ENCODE measurements at regions not wholly inside any gene's neighbourhood (a gene's known extent, or its start where the extent isn't known, plus 50 kb on each side); places are given as distances from the start of the nearest gene placed in this dataset.

DNA sequence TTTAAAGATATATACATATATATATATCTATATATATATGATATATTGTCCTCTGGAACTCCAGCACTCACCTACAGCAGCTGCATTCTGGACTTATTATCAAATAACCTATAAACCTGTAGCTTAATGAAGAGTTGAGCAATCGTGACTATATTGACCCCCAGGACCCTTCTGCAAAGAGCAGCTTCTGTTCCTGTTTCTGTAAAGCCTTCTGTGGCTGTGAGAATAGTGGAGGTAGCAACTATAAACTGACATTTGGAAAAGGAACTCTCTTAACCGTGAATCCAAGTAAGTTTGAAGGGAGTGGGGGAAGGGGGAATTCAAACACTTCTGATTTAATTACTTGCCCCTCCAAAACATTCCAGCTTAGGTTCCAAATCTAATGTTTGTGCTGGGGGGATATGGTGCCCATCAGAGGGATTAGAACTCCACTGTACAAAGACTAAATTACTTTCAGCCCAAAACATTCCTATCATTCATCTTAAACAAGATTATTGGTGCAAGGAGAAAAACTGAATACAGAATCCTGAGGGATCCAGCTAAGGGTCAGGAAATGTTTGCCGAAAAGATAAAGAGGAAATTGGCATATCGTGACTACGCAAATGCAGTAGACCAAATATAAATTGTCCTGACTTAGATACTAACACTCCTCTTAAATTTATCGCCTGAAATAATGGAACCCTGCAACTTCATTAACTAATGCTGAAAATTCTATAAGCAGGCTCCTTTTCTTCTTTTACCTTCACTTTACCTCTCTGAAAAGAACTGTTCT lies 106.1 kb downstream of the DAD1 start (continued):
- TF ChIP-seq, protein P1, sequence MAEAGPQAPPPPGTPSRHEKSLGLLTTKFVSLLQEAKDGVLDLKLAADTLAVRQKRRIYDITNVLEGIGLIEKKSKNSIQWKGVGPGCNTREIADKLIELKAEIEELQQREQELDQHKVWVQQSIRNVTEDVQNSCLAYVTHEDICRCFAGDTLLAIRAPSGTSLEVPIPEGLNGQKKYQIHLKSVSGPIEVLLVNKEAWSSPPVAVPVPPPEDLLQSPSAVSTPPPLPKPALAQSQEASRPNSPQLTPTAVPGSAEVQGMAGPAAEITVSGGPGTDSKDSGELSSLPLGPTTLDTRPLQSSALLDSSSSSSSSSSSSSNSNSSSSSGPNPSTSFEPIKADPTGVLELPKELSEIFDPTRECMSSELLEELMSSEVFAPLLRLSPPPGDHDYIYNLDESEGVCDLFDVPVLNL (IDR thresholded peaks at IDR 0.05; ENCODE audit: low read depth, low read length) = no peak
- TF ChIP-seq, protein P2, sequence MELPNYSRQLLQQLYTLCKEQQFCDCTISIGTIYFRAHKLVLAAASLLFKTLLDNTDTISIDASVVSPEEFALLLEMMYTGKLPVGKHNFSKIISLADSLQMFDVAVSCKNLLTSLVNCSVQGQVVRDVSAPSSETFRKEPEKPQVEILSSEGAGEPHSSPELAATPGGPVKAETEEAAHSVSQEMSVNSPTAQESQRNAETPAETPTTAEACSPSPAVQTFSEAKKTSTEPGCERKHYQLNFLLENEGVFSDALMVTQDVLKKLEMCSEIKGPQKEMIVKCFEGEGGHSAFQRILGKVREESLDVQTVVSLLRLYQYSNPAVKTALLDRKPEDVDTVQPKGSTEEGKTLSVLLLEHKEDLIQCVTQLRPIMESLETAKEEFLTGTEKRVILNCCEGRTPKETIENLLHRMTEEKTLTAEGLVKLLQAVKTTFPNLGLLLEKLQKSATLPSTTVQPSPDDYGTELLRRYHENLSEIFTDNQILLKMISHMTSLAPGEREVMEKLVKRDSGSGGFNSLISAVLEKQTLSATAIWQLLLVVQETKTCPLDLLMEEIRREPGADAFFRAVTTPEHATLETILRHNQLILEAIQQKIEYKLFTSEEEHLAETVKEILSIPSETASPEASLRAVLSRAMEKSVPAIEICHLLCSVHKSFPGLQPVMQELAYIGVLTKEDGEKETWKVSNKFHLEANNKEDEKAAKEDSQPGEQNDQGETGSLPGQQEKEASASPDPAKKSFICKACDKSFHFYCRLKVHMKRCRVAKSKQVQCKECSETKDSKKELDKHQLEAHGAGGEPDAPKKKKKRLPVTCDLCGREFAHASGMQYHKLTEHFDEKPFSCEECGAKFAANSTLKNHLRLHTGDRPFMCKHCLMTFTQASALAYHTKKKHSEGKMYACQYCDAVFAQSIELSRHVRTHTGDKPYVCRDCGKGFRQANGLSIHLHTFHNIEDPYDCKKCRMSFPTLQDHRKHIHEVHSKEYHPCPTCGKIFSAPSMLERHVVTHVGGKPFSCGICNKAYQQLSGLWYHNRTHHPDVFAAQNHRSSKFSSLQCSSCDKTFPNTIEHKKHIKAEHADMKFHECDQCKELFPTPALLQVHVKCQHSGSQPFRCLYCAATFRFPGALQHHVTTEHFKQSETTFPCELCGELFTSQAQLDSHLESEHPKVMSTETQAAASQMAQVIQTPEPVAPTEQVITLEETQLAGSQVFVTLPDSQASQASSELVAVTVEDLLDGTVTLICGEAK (IDR thresholded peaks at IDR 0.05; ENCODE audit: borderline replicate concordance) = 0 out of 2 replicates have a peak, but pooled peaks have one; percentile 17
- TF ChIP-seq HDAC6 (IDR thresholded peaks at IDR 0.05; ENCODE audit: unreplicated experiment) (no peak), PAX8 (IDR thresholded peaks at IDR 0.05) (no peak), ZSCAN29 (IDR thresholded peaks at IDR 0.05) (0 out of 2 replicates have a peak, but pooled peaks have one; percentile 18), RB1 (IDR thresholded peaks at IDR 0.05; ENCODE audit: borderline replicate concordance) (no peak), CHD1 (IDR thresholded peaks at IDR 0.05; ENCODE audit: low read depth, low read length) (0 out of 2 replicates have a peak, but pooled peaks have one; percentile 59), ETV6 (conservative IDR thresholded peaks at IDR 0.05 in 1 of 2, IDR thresholded peaks at IDR 0.05 in 1 of 2; ENCODE audit: borderline replicate concordance in 1 of 2, low read depth in 1 of 2) (no peak), SMAD5 (IDR thresholded peaks at IDR 0.05; ENCODE audit: low read depth) (peak; percentile 19; the same call in 1 of the 2 replicates), MTA2 (IDR thresholded peaks at IDR 0.05; ENCODE audit: low read depth) (no peak)
- TF ChIP-seq, protein P3, sequence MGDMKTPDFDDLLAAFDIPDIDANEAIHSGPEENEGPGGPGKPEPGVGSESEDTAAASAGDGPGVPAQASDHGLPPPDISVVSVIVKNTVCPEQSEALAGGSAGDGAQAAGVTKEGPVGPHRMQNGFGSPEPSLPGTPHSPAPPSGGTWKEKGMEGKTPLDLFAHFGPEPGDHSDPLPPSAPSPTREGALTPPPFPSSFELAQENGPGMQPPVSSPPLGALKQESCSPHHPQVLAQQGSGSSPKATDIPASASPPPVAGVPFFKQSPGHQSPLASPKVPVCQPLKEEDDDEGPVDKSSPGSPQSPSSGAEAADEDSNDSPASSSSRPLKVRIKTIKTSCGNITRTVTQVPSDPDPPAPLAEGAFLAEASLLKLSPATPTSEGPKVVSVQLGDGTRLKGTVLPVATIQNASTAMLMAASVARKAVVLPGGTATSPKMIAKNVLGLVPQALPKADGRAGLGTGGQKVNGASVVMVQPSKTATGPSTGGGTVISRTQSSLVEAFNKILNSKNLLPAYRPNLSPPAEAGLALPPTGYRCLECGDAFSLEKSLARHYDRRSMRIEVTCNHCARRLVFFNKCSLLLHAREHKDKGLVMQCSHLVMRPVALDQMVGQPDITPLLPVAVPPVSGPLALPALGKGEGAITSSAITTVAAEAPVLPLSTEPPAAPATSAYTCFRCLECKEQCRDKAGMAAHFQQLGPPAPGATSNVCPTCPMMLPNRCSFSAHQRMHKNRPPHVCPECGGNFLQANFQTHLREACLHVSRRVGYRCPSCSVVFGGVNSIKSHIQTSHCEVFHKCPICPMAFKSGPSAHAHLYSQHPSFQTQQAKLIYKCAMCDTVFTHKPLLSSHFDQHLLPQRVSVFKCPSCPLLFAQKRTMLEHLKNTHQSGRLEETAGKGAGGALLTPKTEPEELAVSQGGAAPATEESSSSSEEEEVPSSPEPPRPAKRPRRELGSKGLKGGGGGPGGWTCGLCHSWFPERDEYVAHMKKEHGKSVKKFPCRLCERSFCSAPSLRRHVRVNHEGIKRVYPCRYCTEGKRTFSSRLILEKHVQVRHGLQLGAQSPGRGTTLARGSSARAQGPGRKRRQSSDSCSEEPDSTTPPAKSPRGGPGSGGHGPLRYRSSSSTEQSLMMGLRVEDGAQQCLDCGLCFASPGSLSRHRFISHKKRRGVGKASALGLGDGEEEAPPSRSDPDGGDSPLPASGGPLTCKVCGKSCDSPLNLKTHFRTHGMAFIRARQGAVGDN (IDR thresholded peaks at IDR 0.05) = peak; percentile 42
- TF ChIP-seq, protein P4, sequence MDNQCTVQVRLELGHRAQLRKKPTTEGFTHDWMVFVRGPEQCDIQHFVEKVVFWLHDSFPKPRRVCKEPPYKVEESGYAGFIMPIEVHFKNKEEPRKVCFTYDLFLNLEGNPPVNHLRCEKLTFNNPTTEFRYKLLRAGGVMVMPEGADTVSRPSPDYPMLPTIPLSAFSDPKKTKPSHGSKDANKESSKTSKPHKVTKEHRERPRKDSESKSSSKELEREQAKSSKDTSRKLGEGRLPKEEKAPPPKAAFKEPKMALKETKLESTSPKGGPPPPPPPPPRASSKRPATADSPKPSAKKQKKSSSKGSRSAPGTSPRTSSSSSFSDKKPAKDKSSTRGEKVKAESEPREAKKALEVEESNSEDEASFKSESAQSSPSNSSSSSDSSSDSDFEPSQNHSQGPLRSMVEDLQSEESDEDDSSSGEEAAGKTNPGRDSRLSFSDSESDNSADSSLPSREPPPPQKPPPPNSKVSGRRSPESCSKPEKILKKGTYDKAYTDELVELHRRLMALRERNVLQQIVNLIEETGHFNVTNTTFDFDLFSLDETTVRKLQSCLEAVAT (IDR thresholded peaks at IDR 0.05) = peak; percentile 92
